ENCODE measurements at regions not wholly inside any gene's neighbourhood (a gene's known extent, or its start where the extent isn't known, plus 50 kb on each side); places are given as distances from the start of the nearest gene placed in this dataset.
"Not testable (repeated sequence)": the region's sequence is repeated elsewhere in the genome, so short reads cannot be mapped to it uniquely, and the experiment has no call there.

GRCh38 chr14:31911160-31911559 lies 165.9 kb upstream of the ARHGAP5 start:
- DNase-seq (ENCODE audit: low read depth), result no peak

DNA sequence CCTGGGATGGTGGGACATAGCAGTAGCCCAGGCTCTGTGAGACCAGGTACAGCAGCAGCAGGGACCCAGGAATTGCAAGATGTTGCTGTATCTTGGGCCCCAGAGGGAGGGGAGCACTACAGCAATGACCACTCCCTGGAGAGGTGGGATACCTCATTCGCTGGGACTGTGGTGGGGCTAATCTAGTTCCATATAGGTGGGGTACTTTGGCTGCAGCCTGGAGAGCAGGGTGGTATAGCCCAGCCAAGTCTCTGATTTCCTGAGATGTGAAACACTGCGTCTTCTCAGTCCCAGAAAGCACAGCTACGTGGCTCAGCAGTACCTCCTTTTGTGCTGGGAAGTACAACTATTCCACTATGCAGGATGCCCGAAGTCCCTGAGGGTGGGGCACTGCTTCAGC lies 163.7 kb upstream of the ARHGAP5 start:
- no peak for DNase-seq (ENCODE audit: low read depth)

DNA sequence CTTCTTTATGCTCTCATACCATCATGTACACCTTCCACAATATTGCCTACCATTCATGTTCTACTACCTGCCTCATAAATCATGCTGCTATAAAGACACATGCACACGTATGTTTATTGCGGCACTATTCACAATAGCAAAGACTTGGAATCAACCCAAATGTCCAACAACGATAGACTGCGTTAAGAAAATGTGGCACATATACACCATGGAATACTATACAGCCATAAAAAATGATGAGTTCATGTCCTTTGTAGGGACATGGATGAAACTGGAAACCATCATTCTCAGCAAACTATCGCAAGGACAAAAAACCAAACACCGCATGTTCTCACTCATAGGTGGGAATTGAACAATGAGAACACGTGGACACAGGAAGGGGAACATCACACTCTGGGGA lies 158.8 kb upstream of the ARHGAP5 start:
- DNase-seq (ENCODE audit: low read depth), result not testable (repeated sequence)

GRCh38 chr14:31920001-31920400 lies 157.1 kb upstream of the ARHGAP5 start:
- no peak for DNase-seq (ENCODE audit: low read depth)

DNA sequence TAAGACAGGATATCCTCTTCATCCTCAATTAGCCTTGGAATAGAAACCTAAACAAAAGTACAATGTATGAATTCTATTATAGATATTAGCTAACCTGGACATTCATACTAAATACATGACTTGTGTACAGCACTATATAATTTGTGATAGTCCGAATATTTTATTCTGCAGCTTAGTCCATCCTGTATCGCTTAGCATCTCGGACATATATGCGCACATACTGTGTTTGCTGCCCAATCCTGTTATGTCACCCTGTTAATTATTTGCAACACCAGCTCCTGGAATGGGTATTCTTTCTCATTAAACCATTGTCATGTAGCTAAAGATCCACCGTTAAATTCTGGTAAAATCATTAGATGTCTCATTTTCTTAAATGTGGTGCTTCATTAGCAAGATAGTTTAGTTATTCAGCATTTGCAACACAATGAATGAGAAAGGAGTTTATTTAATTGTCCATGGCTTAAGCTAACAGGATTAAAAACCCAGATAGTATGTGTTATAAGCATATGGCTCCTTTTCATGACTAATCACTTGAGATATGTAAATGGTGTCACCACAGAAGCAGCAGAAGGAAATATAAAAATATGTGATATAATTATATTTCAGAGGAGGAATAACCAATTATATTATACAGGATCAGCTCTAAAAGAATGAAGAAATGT lies 156.0 kb upstream of the ARHGAP5 start:
- no peak for DNase-seq (ENCODE audit: low read depth)

- DNase-seq (ENCODE audit: low read depth), result no peak
Measured at GRCh38 chr14:31921721-31922120, 155.4 kb upstream of the ARHGAP5 start.

- no peak for DNase-seq (ENCODE audit: low read depth)
Measured at GRCh38 chr14:31926123-31926522, 151.0 kb upstream of the ARHGAP5 start.

DNA sequence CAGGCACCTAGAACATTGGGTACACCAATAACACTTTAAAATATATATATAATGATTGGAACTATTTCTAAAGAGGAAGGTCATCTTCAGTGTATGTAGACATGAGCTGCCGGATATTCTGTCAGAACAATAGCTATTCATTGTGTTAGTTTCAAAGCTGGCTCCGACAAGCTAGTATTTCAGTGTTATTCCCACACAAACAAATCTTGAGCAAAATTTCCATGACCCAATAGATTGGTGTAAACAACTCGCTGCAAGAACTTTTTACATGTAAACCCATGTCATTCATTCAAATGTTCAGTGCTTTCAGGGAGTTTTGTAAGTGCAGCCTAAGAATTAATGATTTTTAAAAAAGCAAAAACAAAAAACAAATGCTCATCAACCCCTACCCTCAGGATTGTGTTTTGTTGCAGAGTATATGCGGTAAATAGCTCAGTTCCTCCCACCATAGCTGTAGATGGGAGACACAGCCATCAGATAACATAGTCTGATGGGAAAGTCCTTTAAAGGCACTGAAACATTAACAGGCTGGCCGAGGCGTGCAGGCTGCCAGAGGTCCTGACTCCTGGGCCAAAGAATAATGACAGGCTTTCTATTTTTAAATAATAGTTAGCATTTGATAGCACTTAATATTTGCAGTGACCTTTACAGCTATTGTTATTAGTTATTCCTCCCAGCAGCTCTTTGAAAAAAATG lies 150.3 kb upstream of the ARHGAP5 start:
- DNase-seq (ENCODE audit: low read depth), result no peak

GRCh38 chr14:31927348-31927832 lies 149.7 kb upstream of the ARHGAP5 start:
- DNase-seq (ENCODE audit: low read depth), result peak; percentile 69

GRCh38 chr14:31930070-31930469 lies 147.0 kb upstream of the ARHGAP5 start:
- no peak for DNase-seq (ENCODE audit: low read depth)

- DNase-seq (ENCODE audit: low read depth), result no peak
Measured at GRCh38 chr14:31930493-31931240, 146.4 kb upstream of the ARHGAP5 start.

DNA sequence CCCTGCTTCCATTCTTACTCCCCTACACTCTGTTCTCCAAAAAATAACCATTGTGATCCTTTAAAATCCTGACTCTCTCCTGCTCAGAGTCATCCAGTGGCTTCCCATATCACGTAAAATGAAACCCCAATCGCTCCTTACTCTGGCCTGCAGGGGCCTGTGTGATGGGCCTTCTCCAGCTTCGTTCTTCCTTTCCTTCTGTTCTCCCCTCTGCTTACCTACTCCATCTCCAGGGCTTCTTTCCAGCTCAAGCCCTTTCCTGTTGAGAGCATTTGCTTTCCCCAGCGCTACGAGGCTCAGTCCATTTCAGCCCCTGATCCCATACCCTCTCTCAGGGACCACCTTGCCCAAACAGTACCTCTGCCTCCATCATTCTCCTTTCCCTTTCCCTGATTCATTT lies 144.4 kb upstream of the ARHGAP5 start:
- no peak for DNase-seq (ENCODE audit: low read depth)

DNA sequence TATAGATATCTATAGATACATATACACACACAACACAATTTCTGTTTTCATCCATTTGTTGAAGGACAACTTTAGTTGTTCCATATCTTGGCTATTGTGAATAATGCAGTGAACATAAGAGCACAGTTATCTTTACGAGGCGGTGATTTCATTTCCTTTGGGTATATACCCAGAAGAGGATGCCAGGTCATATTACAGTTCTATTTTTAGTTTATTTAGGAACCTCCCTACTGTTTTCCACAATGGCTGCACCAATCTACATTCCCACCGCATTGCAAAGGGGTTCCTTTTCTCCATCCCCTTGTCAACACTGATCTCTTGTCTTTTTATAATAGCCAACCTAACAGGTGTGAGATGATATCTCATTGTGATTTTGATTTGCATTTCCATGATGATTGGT lies 143.4 kb upstream of the ARHGAP5 start:
- DNase-seq (ENCODE audit: low read depth), result no peak

DNA sequence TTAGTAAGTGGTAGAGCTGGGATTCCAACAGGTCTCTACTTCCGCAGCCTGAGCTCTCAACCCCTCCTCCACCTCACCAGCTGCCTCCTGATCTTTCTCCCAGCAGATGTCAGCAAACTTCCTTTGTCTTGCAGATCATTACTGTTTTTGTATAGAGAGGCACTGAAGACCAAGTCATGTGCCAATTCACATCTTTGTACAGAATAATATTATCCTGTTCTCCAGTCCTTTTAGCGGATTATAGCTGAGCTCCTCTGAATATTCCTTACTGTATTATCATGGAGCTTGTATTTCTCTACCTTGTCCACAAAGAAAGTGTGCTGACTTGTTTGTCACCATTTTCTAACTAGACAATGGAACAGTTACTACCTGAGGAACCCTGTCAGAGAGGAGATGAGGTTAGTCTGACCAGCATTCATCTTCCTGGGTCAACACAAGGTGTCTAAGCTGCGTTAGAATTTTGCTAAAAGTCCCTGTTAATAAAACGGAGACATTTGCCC lies 142.3 kb upstream of the ARHGAP5 start:
- no peak for DNase-seq (ENCODE audit: low read depth)

- DNase-seq (ENCODE audit: low read depth), result no peak
Measured at GRCh38 chr14:31935391-31935790, 141.7 kb upstream of the ARHGAP5 start.

- DNase-seq (ENCODE audit: low read depth), result no peak
Measured at GRCh38 chr14:31936115-31936514, 141.0 kb upstream of the ARHGAP5 start.

DNA sequence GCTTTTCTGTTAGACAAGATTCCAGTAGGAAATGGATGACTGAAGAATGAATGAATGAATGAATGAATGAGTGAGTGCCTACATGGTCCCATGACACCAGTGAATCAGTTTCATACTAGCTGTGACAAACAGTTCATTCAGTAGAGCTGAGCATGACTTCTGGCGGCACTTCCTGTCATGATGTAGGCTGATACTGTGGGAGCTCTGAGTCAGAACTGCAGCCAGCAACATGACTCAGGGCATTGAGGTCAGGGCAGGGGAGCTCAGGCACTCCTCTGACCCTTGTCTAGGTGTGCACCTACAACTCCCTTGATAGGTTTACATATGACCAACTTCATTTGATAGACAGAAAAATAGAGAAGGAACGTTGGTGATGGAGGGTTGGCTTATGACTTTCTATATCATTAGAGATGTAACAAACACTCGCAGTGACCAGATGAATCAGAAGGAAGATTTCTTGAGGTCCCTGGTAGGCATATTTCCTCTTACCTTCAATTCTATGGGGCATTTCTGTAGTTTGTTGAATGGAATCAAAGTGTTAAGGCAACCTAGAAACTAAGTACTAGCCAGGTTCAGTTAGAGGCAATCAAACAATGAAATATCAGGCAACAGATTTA lies 139.3 kb upstream of the ARHGAP5 start:
- peak; percentile 68 for DNase-seq (ENCODE audit: low read depth)

- DNase-seq (ENCODE audit: low read depth), result no peak
Measured at GRCh38 chr14:31939934-31940333, 137.2 kb upstream of the ARHGAP5 start.

DNA sequence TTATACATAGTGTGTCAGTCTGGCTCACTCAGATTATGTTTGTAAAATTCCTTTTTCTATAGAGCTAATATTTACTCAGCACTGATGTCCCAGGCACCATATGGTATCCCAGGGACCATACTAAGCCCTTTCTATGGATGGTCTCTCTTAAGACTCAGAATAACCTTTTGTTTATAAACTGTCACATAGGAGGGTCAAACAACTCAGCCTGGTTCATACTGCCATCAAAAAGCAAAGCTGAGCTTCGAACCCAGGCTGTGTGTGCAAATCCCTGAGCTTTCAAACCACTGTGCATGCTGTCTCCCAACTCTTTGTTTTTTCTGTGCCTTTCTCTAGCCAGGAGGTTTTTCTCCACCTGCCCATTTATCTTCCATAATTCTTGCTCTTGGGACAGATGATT lies 135.6 kb upstream of the ARHGAP5 start:
- no peak for DNase-seq (ENCODE audit: low read depth)

DNA sequence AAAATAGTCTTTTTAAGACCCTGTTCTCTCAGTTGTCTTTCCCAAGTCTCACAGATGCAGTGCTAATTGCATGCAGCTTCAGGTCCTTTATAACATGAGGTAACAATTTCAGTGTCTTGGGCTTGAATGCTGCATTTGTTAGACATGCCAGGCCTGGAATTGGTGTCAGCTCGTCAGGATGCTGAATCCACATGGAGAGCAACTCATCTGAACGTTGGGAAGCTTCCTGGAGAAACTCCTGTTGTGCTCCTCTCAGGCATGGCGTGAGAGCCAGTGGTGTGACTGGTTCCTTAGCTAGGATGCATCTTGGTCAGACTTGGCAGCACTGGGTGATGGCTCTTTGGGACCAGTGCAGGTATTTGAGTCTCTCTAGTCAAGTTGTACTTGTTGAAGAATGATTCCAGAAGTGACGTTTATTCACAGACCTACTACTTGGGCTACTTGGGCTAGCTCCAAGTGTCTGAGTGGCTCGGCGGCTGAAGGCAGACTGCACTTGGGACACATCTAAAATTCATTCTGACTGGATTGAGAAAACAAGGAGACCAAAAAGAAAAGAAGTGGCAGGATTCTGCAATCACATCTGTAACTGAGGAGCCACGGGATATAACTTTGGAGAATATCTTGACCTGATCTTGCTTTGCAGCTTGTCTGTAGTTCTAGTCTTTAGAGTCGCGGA lies 134.8 kb upstream of the ARHGAP5 start:
- no peak for DNase-seq (ENCODE audit: low read depth)

GRCh38 chr14:31943217-31943799 lies 133.8 kb upstream of the ARHGAP5 start:
- no peak for DNase-seq (ENCODE audit: low read depth)
